GM19025 (cell line): ENCODE measurements at regions not wholly inside any gene's neighbourhood (a gene's known extent, or its start where the extent isn't known, plus 50 kb on each side); places are given as distances from the start of the nearest gene placed in this dataset.

Experiments
- ATAC-seq: cut with Tn5 transposase; IDR thresholded peaks from one replicate; pipeline ENCODE4 v1.9.1; 2021; ENCODE audit warnings: mild to moderate bottlenecking, low read depth, moderate library complexity; ENCODE audit not compliant: unreplicated experiment

GRCh38 chr18:62665188-62665587, 50.2 kb upstream of the PHLPP1 start:
- no peak for ATAC-seq
